ENCODE measurements at regions not wholly inside any gene's neighbourhood (a gene's known extent, or its start where the extent isn't known, plus 50 kb on each side); places are given as distances from the start of the nearest gene placed in this dataset.
"Not testable (repeated sequence)": the region's sequence is repeated elsewhere in the genome, so short reads cannot be mapped to it uniquely, and the experiment has no call there.

- H3K36me3 Mint-ChIP-seq: peaks cover 3% of the 10 kb centered on the region
- peaks cover 0 to 2% (median 2%) of the 10 kb centered on the region in 3 donors for H3K9me3 Mint-ChIP-seq
- H3K27me3 Mint-ChIP-seq: peaks cover 2% of the 10 kb centered on the region
- H3K27ac Mint-ChIP-seq: no peak overlapping the region
- H3K4me3 Mint-ChIP-seq: no peak overlapping the region
- H3K4me1 Mint-ChIP-seq: no peaks in the 10 kb centered on the region
Observed at GRCh38 chr3:106931904-106932303, 445.3 kb upstream of the CCDC54 start.

GRCh38 chr3:106936337-106936736 lies 440.9 kb upstream of the CCDC54 start:
- no peak overlapping the region for H3K4me3 Mint-ChIP-seq
- no peaks in the 10 kb centered on the region for H3K4me1 Mint-ChIP-seq
- H3K27me3 Mint-ChIP-seq: peaks cover 2% of the 10 kb centered on the region
- H3K36me3 Mint-ChIP-seq: peaks cover 2% of the 10 kb centered on the region
- peaks cover 0 to 2% (median 0%) of the 10 kb centered on the region in 3 donors for H3K9me3 Mint-ChIP-seq
- H3K27ac Mint-ChIP-seq: no peak overlapping the region

GRCh38 chr3:106942051-106942450 lies 435.2 kb upstream of the CCDC54 start:
- H3K4me1 Mint-ChIP-seq: peaks cover 0 to 5% (median 0%) of the 10 kb centered on the region in 3 donors
- peaks cover 0 to 3% (median 3%) of the 10 kb centered on the region in 3 donors for H3K9me3 Mint-ChIP-seq
- H3K27me3 Mint-ChIP-seq: no peaks in the 10 kb centered on the region
- no peak overlapping the region for H3K27ac Mint-ChIP-seq
- no peak overlapping the region for H3K4me3 Mint-ChIP-seq
- H3K36me3 Mint-ChIP-seq: peaks cover 2% of the 10 kb centered on the region

GRCh38 chr3:106943071-106943470 lies 434.2 kb upstream of the CCDC54 start:
- Mint-ChIP-seq H3K27ac (no peak overlapping the region), H3K4me3 (no peak overlapping the region), H3K36me3 (peaks cover 2% of the 10 kb centered on the region), H3K9me3 (peaks cover 0 to 3% (median 3%) of the 10 kb centered on the region in 3 donors), H3K4me1 (peaks cover 0 to 5% (median 0%) of the 10 kb centered on the region in 3 donors), H3K27me3 (no peaks in the 10 kb centered on the region)

- H3K4me1 Mint-ChIP-seq: peaks cover 0 to 5% (median 0%) of the 10 kb centered on the region in 3 donors
- no peak overlapping the region for H3K4me3 Mint-ChIP-seq
- no peaks in the 10 kb centered on the region for H3K36me3 Mint-ChIP-seq
- H3K9me3 Mint-ChIP-seq: peaks cover 0 to 3% (median 3%) of the 10 kb centered on the region in 3 donors
- no peaks in the 10 kb centered on the region for H3K27me3 Mint-ChIP-seq
- H3K27ac Mint-ChIP-seq: no peak overlapping the region
Observed at GRCh38 chr3:106945435-106945834, 431.8 kb upstream of the CCDC54 start.

GRCh38 chr3:106946866-106947265 lies 430.4 kb upstream of the CCDC54 start:
- H3K9me3 Mint-ChIP-seq: peaks cover 0 to 3% (median 3%) of the 10 kb centered on the region in 3 donors
- peaks cover 0 to 5% (median 0%) of the 10 kb centered on the region in 3 donors for H3K4me1 Mint-ChIP-seq
- H3K4me3 Mint-ChIP-seq: no peak overlapping the region
- no peak overlapping the region for H3K27ac Mint-ChIP-seq
- no peaks in the 10 kb centered on the region for H3K36me3 Mint-ChIP-seq
- no peaks in the 10 kb centered on the region for H3K27me3 Mint-ChIP-seq

- Mint-ChIP-seq H3K27ac (no peak overlapping the region), H3K27me3 (no peaks in the 10 kb centered on the region), H3K9me3 (peaks cover 0 to 7% (median 6%) of the 10 kb centered on the region in 3 donors), H3K36me3 (no peaks in the 10 kb centered on the region), H3K4me3 (no peak overlapping the region), H3K4me1 (no peaks in the 10 kb centered on the region)
Observed at GRCh38 chr3:106957029-106957428, 420.2 kb upstream of the CCDC54 start.

GRCh38 chr3:106962993-106963392 lies 414.2 kb upstream of the CCDC54 start:
- Mint-ChIP-seq H3K27ac (no peak overlapping the region), H3K36me3 (no peaks in the 10 kb centered on the region), H3K9me3 (peaks cover 0 to 3% (median 0%) of the 10 kb centered on the region in 3 donors), H3K4me1 (no peaks in the 10 kb centered on the region), H3K4me3 (no peak overlapping the region), H3K27me3 (no peaks in the 10 kb centered on the region)

GRCh38 chr3:106963442-106963841 lies 413.8 kb upstream of the CCDC54 start:
- H3K36me3 Mint-ChIP-seq: no peaks in the 10 kb centered on the region
- H3K4me3 Mint-ChIP-seq: no peak overlapping the region
- H3K27ac Mint-ChIP-seq: no peak overlapping the region
- H3K9me3 Mint-ChIP-seq: peaks cover 0 to 2% (median 0%) of the 10 kb centered on the region in 3 donors
- no peaks in the 10 kb centered on the region for H3K4me1 Mint-ChIP-seq
- H3K27me3 Mint-ChIP-seq: no peaks in the 10 kb centered on the region

GRCh38 chr3:106965307-106965706 lies 411.9 kb upstream of the CCDC54 start:
- no peak overlapping the region for H3K27ac Mint-ChIP-seq
- no peaks in the 10 kb centered on the region for H3K9me3 Mint-ChIP-seq
- no peak overlapping the region for H3K4me3 Mint-ChIP-seq
- H3K36me3 Mint-ChIP-seq: no peaks in the 10 kb centered on the region
- no peaks in the 10 kb centered on the region for H3K4me1 Mint-ChIP-seq
- no peaks in the 10 kb centered on the region for H3K27me3 Mint-ChIP-seq

GRCh38 chr3:106969596-106969995 lies 407.6 kb upstream of the CCDC54 start:
- H3K9me3 Mint-ChIP-seq: peaks cover 0 to 4% (median 0%) of the 10 kb centered on the region in 3 donors
- no peak overlapping the region for H3K4me3 Mint-ChIP-seq
- no peaks in the 10 kb centered on the region for H3K36me3 Mint-ChIP-seq
- no peaks in the 10 kb centered on the region for H3K4me1 Mint-ChIP-seq
- no peaks in the 10 kb centered on the region for H3K27me3 Mint-ChIP-seq
- H3K27ac Mint-ChIP-seq: no peak overlapping the region

GRCh38 chr3:106981392-106981791 lies 395.8 kb upstream of the CCDC54 start:
- H3K4me1 Mint-ChIP-seq: no peaks in the 10 kb centered on the region
- no peaks in the 10 kb centered on the region for H3K27me3 Mint-ChIP-seq
- no peaks in the 10 kb centered on the region for H3K36me3 Mint-ChIP-seq
- H3K27ac Mint-ChIP-seq: no peak overlapping the region
- H3K4me3 Mint-ChIP-seq: no peak overlapping the region
- peaks cover 0 to 1% (median 0%) of the 10 kb centered on the region in 3 donors for H3K9me3 Mint-ChIP-seq

- H3K4me1 Mint-ChIP-seq: no peaks in the 10 kb centered on the region
Observed at GRCh38 chr3:106985721-106986120, 391.5 kb upstream of the CCDC54 start.

GRCh38 chr3:106998841-106999682 lies 378.2 kb upstream of the CCDC54 start:
- H3K27ac Mint-ChIP-seq, H3K36me3 Mint-ChIP-seq: not testable (repeated sequence)
- H3K4me3 Mint-ChIP-seq: peak overlapping the region in 3 of 4 donors; percentile 21 to 79 (median 54)

More at GRCh38 chr3:106985721-106986120, 391.5 kb upstream of the CCDC54 start:
- H3K9me3 Mint-ChIP-seq: peaks cover 3 to 7% (median 5%) of the 10 kb centered on the region in 3 donors
- H3K27me3 Mint-ChIP-seq: peaks cover 4% of the 10 kb centered on the region
- no peaks in the 10 kb centered on the region for H3K36me3 Mint-ChIP-seq
- no peak overlapping the region for H3K4me3 Mint-ChIP-seq
- no peak overlapping the region for H3K27ac Mint-ChIP-seq

GRCh38 chr3:107001635-107002034 lies 375.6 kb upstream of the CCDC54 start:
- H3K4me1 Mint-ChIP-seq: peaks cover 5 to 13% (median 6%) of the 10 kb centered on the region in 3 donors
- peaks cover 3% of the 10 kb centered on the region for H3K36me3 Mint-ChIP-seq
- no peaks in the 10 kb centered on the region for H3K27me3 Mint-ChIP-seq
- no peak overlapping the region for H3K27ac Mint-ChIP-seq
- H3K4me3 Mint-ChIP-seq: no peak overlapping the region
- H3K9me3 Mint-ChIP-seq: peaks cover 6 to 8% (median 8%) of the 10 kb centered on the region in 3 donors

More at GRCh38 chr3:106998841-106999682, 378.2 kb upstream of the CCDC54 start:
- peaks cover 5 to 13% (median 7%) of the 10 kb centered on the region in 3 donors for H3K4me1 Mint-ChIP-seq
- H3K9me3 Mint-ChIP-seq, H3K27me3 Mint-ChIP-seq: not testable (repeated sequence)

- H3K27ac Mint-ChIP-seq: not testable (repeated sequence)
Observed at GRCh38 chr3:107005352-107005751, 371.9 kb upstream of the CCDC54 start.

More at GRCh38 chr3:107005352-107005751, 371.9 kb upstream of the CCDC54 start:
- not testable (repeated sequence) for H3K27me3 Mint-ChIP-seq, H3K36me3 Mint-ChIP-seq, H3K9me3 Mint-ChIP-seq, H3K4me3 Mint-ChIP-seq, H3K4me1 Mint-ChIP-seq
